Type B pancreatic cell (in vitro differentiated cells): ENCODE measurements at regions not wholly inside any gene's neighbourhood (a gene's known extent, or its start where the extent isn't known, plus 50 kb on each side); places are given as distances from the start of the nearest gene placed in this dataset.

Experiments
- DNase-seq: peaks from one replicate; pipeline ENCODE4 v3.0.0; 2021; ENCODE audit warnings: mixed read lengths; ENCODE audit not compliant: unreplicated experiment; ENCODE audit errors: extremely low spot score
- H3K27ac Mint-ChIP-seq: 2 replicates; pipeline ENCODE4 v1.8.0; 2021; ENCODE audit warnings: mild to moderate bottlenecking, mixed read lengths
- H3K27me3 Mint-ChIP-seq: 2 replicates; pipeline ENCODE4 v1.8.0; 2021; ENCODE audit warnings: mixed read lengths
- H3K36me3 Mint-ChIP-seq: 2 replicates; pipeline ENCODE4 v1.8.0; 2021; ENCODE audit warnings: mixed read lengths
- H3K4me1 Mint-ChIP-seq: one replicate; pipeline ENCODE4 v1.8.0; 2021; ENCODE audit warnings: mixed read lengths; ENCODE audit not compliant: unreplicated experiment
- H3K4me3 Mint-ChIP-seq: 2 replicates; pipeline ENCODE4 v1.8.0; 2021; ENCODE audit warnings: mild to moderate bottlenecking, mixed read lengths
- H3K9me3 Mint-ChIP-seq: 2 replicates; pipeline ENCODE4 v1.8.0; 2021; ENCODE audit warnings: mixed read lengths
- TF ChIP-seq, protein P1 (sequence below): fragments of 200-600 bp; sonication (generic); conservative IDR thresholded peaks from 2 replicates; pipeline ENCODE4 v1.5.0; 2021; ENCODE audit warnings: antibody characterized with exemption, mild to moderate bottlenecking

DNA sequence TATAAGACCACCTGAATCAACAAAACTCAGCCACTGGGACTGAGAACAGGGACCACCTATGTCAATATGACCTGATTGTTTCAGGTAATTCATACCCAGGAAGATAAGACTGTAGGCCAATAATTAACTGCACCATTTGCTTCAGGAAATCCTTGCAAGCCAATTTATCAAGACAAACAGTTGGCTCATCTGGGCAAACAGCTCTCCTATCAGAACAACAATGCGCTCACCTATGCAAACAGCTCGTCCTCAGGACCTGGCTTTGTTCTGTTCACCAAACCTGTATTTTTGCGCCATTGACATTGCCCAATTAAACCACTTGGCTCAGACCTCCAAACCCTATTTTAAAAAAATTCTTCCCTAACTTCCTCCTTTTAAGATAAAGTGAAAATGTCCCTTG, 92.3 kb upstream of the MARCHF11 start:
- Mint-ChIP-seq H3K4me3 (no peak overlapping the region), H3K36me3 (no peaks in the 10 kb centered on the region), H3K4me1 (no peaks in the 10 kb centered on the region), H3K27ac (no peak overlapping the region), H3K27me3 (no peaks in the 10 kb centered on the region), H3K9me3 (no peaks in the 10 kb centered on the region)
- DNase-seq = no peak
- TF ChIP-seq, protein P1, sequence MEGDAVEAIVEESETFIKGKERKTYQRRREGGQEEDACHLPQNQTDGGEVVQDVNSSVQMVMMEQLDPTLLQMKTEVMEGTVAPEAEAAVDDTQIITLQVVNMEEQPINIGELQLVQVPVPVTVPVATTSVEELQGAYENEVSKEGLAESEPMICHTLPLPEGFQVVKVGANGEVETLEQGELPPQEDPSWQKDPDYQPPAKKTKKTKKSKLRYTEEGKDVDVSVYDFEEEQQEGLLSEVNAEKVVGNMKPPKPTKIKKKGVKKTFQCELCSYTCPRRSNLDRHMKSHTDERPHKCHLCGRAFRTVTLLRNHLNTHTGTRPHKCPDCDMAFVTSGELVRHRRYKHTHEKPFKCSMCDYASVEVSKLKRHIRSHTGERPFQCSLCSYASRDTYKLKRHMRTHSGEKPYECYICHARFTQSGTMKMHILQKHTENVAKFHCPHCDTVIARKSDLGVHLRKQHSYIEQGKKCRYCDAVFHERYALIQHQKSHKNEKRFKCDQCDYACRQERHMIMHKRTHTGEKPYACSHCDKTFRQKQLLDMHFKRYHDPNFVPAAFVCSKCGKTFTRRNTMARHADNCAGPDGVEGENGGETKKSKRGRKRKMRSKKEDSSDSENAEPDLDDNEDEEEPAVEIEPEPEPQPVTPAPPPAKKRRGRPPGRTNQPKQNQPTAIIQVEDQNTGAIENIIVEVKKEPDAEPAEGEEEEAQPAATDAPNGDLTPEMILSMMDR = no peak

DNA sequence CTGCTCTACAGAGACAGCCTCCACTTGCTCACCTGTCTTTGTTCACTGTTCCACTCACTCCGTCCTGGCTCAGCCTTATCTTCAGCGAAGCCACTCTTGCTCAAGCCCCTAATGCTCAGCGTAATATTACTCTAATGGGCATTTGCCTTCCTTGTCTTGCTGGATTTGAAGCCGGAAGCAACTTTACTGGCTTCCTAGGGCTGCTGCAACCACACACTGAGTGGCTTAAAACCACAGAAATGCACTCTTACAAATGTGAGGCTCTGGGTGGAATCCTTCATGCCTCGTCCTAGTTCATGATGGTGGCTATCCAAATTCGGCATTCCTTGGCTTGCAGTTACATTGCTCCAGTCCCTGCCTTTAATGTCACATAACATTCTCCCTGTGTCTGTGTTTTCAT, 85.5 kb upstream of the MARCHF11 start:
- Mint-ChIP-seq H3K36me3 (no peaks in the 10 kb centered on the region), H3K4me1 (no peaks in the 10 kb centered on the region), H3K27me3 (peaks cover 5% of the 10 kb centered on the region), H3K9me3 (no peaks in the 10 kb centered on the region), H3K27ac (no peak overlapping the region), H3K4me3 (no peak overlapping the region)
- TF ChIP-seq, protein P1 = no peak
- no peak for DNase-seq

DNA sequence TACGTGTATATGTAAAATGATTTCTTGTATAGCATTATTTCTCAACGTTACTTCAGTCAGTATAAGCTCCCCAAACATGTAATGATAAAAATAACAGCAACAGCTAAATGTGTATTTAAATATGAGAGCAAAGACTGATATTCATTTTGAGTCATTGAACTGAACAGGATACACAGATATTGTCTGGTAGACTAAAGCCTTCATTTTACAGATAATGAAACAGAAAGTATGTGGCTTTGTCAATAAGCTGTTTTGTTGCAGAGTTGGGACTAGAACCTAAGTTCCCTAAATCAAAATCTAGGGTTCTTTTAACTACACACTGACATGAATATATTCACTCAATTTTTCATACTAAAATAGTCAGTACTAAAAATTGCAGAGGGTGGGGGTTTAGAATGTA, 80.4 kb upstream of the MARCHF11 start:
- no peak overlapping the region for H3K4me3 Mint-ChIP-seq
- H3K27ac Mint-ChIP-seq = no peak overlapping the region
- H3K4me1 Mint-ChIP-seq = no peaks in the 10 kb centered on the region
- TF ChIP-seq, protein P1 = no peak
- DNase-seq = no peak
- no peaks in the 10 kb centered on the region for H3K36me3 Mint-ChIP-seq
- H3K27me3 Mint-ChIP-seq = peaks cover 3% of the 10 kb centered on the region
- H3K9me3 Mint-ChIP-seq = no peaks in the 10 kb centered on the region

DNA sequence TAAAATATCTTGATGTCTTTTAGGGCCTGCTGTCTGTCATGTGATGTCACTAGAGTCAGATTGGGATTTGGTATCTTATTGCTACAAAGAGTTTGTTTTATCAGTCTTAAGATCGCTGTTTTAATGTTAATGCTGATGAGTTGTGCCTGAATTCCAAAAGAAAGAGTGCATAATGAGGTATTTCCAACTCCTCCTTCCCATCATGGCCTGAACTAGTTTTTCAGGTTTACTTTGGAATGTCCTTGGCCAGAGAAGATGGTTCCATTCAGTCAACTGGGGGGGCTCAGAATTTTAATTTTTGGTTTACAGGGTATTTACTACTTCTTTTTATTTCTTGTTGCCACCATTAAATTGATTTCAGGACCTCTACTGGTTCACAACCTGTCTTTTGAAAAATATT, 74.3 kb upstream of the MARCHF11 start:
- Mint-ChIP-seq H3K9me3 (peaks cover 5% of the 10 kb centered on the region), H3K27me3 (peaks cover 3% of the 10 kb centered on the region), H3K27ac (no peak overlapping the region), H3K4me3 (no peak overlapping the region), H3K36me3 (no peaks in the 10 kb centered on the region), H3K4me1 (no peaks in the 10 kb centered on the region)
- DNase-seq = no peak
- TF ChIP-seq, protein P1 = no peak

DNA sequence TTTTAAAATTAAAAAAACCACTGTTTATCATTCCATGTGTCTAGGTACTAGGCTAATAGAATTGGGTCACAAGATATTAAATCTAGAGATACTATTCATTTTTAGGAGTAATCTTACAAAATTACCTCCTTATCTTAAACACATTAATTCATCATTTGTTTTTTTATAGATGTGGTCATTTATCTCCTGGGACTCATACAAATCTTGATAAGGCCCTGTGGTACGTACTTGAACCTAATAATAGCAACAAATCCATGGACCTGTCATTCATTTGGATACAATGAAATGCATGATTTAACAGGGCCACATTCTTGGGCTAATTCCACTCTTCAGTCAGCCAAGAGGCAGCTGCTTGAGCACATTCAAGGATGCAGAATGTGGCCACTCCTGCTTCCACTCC, 66.4 kb upstream of the MARCHF11 start:
- Mint-ChIP-seq H3K36me3 (no peaks in the 10 kb centered on the region), H3K4me3 (no peak overlapping the region), H3K27me3 (no peaks in the 10 kb centered on the region), H3K4me1 (no peaks in the 10 kb centered on the region), H3K27ac (no peak overlapping the region), H3K9me3 (no peaks in the 10 kb centered on the region)
- TF ChIP-seq, protein P1 = no peak
- DNase-seq = no peak

DNA sequence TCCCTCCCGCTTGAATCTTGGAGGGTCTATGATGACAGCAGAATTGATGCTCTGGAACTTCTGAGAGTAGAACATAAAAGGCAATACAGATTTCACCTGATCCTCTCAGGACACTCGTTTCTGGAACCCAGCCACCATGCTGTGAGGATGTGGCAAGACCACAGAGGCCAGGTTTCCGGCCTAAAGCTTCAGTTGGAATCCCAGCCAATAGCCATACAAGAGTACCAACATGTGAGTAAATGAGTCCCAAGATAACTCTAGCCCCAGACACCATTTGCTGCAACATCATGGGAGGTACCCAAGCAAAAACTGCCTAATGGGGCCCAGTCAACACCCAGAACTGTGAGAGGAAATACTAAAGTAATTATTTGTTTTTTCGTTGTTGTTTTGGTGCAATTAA, 65.7 kb upstream of the MARCHF11 start:
- Mint-ChIP-seq H3K27ac (no peak overlapping the region), H3K4me3 (no peak overlapping the region), H3K27me3 (peaks cover under 1% of the 10 kb centered on the region), H3K36me3 (no peaks in the 10 kb centered on the region), H3K4me1 (no peaks in the 10 kb centered on the region), H3K9me3 (no peaks in the 10 kb centered on the region)
- TF ChIP-seq, protein P1 = no peak
- DNase-seq = no peak
